Amniotic stem cell (primary cell): ENCODE measurements at regions not wholly inside any gene's neighbourhood (a gene's known extent, or its start where the extent isn't known, plus 50 kb on each side); places are given as distances from the start of the nearest gene placed in this dataset.
A peak's percentile ranks its signal among the peaks of the same experiment; 100 is the strongest.

Source experiments
- DNase-seq: peaks from one replicate; lab custom pipeline; 2025; lab: John Stamatoyannopoulos, UW

GRCh38 chr4:53813998-53814397 is 222.7 kb upstream of the LNX1 start:
- no peak for DNase-seq

DNA sequence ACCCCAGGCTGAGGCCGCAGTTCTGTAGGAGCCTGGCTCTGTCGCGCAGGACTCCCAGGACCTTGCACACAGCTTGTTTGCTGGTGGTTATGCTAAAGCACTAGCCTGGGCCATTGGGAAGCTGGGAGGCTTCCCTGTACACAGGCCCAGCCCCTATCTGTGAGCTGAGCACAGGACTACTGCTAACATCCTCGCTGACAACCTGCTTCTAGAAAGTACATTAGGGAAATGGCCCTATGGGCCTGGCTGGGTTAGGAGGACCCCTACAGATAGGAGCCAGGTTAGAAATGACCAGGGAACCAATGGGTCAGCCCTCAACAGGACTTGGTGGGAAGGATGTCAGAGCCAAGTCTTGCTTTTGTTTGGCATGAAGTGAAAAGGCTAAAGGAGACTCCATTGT is 219.4 kb upstream of the LNX1 start:
- no peak for DNase-seq

GRCh38 chr4:53809816-53810215 is 218.5 kb upstream of the LNX1 start:
- no peak for DNase-seq

DNA sequence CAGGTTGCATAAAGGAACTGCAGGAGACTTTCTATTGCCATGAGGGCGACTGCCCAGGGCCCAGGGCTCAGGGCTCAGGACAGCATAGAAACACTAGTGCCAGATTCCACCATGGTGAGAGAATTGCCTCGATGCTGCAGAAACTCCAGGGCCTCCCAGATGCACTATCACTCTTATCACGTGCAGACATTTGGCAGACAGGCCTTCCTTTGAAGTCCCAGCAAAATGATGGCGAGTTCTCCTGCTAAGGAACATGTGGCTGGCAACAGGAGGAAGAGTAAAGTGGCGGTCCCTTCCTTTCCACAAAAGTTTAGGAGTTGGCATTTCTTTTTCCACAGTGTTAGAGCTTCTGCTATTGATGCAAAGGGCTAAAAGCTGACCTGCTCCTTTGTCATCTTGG is 214.0 kb upstream of the LNX1 start:
- no peak for DNase-seq

DNA sequence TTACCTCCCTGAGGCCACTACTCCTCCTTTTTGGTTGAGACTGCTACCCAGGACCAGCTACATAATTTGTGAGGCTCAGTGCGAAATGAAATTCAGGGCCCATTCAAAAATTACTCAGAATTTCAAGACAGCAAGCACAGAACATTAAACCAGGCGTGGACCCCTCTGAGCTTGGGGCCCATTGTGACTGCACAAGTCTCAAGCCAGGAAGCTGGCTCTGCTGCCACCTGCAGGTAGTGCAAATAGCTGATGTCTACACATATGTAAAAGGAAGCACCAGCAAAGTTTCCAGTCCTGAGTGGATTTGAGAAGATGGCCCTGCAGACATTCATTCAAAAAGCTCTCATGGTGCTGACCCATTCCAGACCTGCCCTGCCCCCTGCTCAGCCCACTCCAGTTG is 213.4 kb upstream of the LNX1 start:
- DNase-seq: no peak

GRCh38 chr4:53802500-53802899 is 211.2 kb upstream of the LNX1 start:
- DNase-seq: no peak

DNA sequence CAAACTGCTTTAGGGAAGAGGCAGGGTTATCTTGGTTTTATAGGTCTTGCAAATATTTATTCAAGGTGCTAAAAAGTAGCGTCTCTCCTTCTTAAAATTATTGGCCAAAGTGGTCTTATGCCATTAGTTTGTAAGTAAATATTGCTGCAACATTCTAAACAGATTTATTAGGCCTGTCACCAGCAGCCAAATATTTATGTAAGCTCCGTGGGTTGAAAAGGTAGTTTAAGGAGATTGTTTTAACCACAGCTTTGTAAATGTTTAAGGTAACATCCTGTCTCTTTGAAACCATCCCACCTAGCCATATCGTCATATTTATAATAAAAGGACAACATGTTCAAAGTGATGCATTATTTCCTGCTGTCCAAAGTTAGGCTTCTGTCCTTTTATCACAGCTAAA is 210.1 kb upstream of the LNX1 start:
- no peak for DNase-seq

- DNase-seq: no peak
Observed at GRCh38 chr4:53800741-53801140, 209.5 kb upstream of the LNX1 start.

GRCh38 chr4:53793096-53793495 is 201.8 kb upstream of the LNX1 start:
- DNase-seq: no peak

DNA sequence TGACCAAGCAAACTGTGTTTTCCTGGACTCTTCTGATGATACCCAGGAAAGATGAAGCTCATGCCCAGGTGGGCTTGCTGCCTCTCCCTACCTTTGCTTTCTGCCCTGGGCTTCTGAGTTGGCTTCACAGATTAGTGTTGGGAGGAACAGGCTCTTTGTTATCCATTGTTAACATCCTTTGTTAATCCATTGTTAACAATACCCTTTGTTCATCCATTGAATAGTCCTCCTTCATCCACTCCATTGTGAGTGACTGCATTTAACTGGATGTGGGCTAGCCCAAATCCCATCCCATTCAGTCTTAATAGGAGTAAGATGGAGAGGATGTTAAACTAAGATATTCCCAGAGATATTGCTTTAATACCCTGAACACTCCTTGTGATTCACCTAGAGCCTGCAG is 199.0 kb upstream of the LNX1 start:
- DNase-seq: no peak

DNA sequence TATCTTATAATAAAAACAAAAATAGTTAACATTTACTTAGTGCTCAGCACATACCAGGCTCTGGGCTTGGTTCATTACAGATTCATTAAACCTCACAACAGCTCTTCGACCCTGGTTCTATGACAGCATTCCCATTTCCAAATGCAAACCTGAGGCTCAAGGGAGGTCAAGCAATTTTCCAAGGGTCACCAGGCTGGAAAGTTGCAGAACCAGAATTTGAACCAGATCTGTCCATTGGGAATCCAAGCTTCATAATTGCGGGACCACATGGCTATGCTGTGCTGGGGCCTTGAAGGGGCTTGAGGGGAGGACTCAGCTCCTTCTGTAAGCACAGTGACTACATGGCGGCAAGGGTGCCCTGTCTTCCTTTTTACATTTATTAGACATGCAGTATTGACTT is 197.3 kb upstream of the LNX1 start:
- DNase-seq: no peak

DNA sequence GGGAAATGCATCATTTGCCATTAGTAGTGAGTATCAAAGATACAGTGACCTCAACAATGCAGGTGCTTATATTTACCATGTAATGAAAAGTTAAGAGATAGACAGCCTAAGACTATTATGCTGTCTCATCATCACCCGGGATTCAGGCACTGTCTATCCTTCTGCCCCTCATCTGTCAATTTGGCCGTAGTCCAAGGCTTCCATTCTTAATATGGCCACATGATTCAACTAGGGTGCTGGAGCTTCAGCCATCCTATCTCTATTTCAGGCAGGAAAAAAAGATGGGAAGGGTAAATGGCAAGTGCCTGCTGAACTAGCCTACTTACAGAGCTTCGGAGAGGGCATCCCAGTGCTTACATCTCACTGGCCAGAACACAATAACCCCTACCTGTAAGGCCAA is 196.7 kb upstream of the LNX1 start:
- no peak for DNase-seq

DNA sequence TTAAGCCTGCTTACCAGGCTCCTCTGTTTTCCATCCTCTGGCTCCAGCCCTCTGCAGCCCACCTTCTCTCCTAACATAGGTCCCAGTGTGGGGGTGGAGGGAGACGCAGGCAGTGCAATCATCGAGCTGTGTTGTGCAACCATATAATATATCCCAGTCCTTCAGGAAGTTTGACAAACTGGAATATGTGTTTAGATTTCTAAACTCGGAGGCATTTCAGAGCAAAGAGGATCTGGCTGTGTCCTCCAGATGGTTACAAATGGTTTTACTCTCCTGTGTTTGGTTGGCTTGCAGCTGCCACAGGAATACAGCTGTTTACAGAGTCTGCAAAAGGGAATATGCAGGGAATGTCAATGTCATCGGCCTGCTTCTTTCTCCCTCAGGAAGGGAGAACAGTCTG is 195.3 kb upstream of the LNX1 start:
- DNase-seq: no peak

- DNase-seq: no peak
Observed at GRCh38 chr4:53785996-53786395, 194.7 kb upstream of the LNX1 start.

GRCh38 chr4:53784112-53784511 is 192.8 kb upstream of the LNX1 start:
- no peak for DNase-seq

- DNase-seq: no peak
Observed at GRCh38 chr4:53783208-53783859, 192.0 kb upstream of the LNX1 start.

GRCh38 chr4:53782458-53782845 is 191.2 kb upstream of the LNX1 start:
- DNase-seq: no peak

DNA sequence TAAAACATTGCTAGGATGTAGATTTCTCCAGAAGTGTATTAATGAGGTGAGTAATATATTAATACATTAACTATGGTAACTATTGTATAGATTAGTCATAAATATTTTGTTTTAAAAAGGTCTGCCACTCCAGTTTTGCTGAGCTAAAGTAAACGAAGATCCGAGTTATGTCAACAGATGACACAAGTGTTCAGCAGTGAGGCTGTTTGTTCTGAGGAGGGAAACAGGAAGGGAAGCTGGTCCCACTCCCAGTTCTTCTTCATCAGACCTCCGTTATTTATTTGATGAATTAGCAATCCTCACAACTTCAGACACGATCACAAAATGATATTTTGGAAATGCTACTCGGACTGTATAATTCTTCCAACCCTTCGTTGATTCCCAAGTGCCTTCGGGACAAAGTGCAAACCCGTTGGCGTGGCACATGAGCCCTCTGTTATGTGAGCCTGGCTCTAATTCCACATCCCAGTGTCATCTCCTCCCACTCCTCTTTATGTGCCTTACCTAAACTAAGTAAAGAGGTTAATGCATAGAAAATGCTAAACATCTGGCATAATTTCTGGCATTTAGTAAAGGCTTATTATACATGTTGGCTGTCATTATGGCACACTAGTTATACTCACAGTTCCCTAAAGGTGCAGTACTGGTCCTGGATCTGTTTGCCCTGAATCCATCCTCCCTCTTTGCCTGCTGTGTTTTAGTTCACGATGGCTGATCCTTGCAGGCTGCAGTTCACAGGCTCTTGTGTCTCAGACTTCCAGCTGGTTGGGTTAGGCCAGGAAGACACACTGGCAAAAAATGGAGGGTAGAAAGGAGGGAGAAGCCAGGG is 190.6 kb upstream of the LNX1 start:
- no peak for DNase-seq

DNA sequence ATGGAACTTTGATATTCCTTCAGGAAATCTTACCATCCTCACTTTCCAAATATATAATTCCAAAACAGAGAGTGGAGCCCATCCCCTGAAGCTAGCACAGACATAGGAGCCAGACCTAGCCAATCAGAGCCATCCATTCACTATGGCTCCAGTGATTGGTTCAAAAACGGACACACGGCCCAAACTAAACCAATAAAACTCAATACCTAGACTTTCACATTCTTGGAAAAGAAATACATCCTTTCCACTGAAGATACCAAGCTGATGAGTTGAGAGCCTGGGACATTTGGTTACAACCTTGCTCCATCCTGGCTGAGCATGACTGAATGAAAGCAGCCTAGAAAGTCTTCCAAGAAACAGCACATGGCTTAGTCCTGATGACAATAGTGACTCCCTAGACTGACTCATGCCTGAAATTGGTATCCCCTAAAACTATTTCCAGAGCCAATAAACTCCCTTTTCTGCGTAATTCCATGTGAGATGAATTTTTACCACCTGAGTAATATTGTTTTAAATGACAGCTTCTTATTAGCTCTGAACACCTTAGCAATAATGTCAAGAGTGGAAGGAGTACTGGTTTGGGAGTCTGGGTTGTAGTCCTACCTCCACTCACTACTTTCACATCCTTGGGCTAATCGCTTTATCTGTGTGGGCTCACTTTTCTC is 189.6 kb upstream of the LNX1 start:
- DNase-seq: no peak

DNA sequence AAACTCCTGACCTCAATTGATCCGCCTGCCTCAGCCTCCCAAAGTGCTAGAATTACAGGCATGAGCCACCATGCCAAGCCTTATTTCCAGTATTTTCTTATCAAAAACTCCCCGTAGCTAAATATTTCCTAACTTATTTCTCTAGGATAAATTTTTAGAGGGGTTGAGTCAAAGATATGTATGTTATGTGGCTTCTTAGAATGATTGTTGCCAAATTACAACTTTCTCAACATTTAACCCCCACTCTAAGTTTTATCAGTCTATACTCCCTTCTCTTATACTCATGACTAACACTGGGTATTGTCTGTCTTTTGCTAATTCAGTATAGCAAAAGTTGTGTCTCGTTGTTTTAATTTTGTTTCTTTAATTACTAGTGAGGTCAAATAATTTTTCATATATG is 187.7 kb upstream of the LNX1 start:
- no peak for DNase-seq

GRCh38 chr4:53778155-53778554 is 186.9 kb upstream of the LNX1 start:
- no peak for DNase-seq

DNA sequence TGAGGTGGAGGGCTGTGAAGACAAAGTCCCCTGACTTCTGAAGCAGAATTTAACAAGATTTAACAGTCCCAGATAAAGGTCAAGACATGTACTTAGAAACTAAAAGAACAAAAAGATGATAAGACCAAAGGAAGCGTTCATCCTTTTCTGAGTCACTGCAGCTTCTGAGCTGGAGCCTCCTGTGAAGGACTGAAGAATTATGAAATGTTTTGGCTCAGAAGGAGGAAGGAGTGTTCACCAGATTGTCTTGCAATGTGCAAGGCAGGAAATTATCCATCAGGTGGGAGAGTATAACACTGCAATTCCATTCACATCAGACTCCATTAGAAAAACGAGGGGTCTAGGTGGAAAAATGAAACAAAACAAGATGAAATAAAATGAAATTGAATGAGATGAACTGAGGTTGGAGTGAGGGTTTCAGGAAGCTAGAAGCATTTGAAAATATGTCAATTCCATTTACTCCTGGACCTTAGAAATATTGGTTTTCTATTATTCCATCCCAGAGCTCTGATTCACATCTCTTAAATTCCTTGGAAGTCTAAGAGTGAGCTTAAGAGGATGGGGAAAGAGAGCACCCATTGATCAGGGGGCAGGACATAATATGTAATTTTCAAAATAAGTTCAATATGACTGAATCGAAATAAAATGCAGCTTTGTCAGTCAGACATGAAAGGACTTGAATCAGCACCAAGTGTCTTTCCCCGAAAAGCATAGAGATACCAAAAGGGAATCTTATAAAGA is 186.1 kb upstream of the LNX1 start:
- peak; percentile 45 for DNase-seq

GRCh38 chr4:53776141-53776540 is 184.9 kb upstream of the LNX1 start:
- no peak for DNase-seq
